ENCODE measurements at regions not wholly inside any gene's neighbourhood (a gene's known extent, or its start where the extent isn't known, plus 50 kb on each side); places are given as distances from the start of the nearest gene placed in this dataset.
"Not testable (repeated sequence)": the region's sequence is repeated elsewhere in the genome, so short reads cannot be mapped to it uniquely, and the experiment has no call there.

DNA sequence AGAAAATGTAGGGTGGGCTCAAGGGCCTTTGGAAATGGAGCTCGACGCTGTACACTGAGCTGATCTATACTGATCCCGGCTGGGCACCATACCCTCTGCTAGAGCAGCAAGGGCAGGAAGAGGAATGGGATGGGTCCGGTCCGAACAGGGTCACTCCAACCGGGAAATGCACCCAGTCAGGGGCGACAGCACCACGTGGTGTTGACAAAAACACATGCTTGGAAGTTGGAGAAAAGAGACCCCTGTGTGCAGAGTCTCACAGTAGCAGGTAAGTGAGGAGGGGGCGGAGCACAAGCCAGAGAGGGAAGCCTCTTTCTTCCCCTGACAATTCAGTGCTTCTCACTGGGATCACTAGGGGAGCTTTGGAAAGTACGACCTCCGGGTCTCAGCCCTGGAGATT is 84.1 kb upstream of the ASB18 start:
- DNase-seq (ENCODE audit: low read depth) = no peak

DNA sequence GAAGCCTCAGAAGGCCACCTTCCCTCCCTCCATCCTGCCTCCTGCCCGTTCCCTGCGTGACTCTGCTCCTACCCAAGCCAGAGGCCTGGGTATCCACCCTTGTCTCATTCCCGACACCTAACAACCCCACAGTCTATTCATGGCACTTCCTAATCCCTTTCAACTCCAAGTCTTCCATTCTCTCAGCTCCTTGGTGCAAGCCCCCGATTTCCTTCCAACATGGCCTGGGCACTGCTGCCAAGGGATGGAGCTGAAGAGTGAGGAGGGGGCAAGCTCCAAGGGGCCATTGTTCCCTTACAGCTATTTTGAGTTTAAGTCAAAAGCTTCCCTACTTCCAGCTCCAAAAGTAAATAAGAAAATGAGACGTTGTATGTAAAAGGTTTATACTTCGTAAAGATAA is 84.8 kb upstream of the ASB18 start:
- no peak for DNase-seq (ENCODE audit: low read depth)

DNA sequence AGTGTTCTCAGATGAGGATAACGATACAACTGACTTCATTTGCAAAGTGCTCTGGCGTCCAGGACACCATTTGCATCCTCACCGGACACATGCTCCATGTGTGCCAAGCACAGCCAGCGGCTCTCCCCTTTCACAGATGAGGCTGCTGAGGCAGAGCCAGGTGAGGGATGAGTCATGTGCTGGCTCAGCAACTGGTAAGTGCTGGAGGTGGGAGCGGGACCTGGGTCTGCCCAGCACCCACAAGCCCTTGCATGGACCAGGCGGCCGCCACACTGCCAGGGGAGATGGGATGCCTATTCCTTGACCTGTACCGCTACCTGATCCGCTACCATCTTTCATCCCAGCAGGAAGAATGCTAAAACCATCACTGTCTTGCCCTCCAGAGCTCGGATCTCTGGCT is 86.2 kb upstream of the ASB18 start:
- DNase-seq (ENCODE audit: low read depth) = no peak

DNA sequence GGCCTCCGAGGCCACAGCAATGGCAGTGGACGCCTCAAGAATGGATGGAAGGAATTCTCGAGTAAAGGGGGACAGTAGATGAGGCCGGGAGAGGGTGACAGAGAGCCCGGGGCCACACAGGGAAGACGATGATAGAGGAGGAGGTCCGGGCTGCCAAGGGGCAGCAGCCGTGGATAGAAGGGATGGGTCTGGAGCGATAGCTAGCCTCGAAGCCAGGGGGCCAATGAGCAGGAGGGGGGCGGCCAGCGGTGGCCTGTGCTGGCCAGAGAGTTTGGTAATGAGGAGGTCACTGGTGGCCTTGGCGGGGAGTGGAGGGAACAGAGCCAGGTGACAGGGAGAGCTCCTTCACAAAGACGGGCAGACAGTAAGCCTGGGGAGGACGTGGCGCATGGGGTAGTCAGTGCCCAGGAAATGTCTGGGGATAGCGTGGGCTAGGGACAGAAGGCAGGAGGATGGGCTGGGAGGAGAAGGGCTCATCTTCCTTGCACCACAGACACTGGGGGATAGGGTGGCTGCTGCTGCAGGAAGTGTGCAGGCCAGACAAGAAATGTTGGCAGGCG is 87.8 kb upstream of the ASB18 start:
- no peak for DNase-seq (ENCODE audit: low read depth)

DNA sequence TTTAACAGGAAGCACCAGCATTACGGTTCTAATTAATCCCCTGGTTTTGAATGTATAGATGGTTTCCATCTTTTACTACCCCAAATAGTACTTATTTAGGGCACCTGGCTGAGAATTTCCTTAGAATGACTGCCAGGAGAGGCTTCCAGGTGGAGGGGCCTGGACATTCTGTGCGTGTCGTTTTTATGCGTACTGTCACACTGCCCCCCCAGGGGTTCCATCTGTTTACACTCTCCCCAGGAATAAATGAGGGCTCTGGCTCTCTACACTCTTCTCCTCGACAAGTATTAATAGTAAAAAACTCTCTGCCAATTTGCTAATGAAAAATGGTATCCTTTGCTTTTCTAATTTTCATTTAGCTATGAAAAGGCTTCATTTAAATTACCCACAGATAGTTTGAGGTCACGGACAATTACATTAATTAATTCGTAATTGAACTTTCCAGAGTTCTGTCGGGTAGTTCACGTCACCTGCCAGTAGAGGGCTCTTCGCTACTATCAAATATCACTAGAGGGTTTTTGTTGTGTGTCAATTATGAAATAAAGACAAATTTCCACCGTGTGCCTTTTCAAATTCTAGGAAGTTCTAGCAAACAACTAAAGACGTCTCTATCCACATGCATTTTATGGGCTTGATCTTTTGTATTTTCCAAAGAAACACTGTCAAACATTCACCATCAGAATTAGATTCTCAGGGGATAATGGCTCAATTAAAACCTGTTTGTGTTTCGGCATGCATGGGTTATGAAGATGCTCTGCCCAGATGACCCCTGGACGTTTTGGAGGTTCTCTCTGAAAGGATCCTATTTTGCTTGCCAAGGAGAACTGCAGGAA is 88.8 kb upstream of the ASB18 start:
- peak; percentile 27 for DNase-seq (ENCODE audit: low read depth)

DNA sequence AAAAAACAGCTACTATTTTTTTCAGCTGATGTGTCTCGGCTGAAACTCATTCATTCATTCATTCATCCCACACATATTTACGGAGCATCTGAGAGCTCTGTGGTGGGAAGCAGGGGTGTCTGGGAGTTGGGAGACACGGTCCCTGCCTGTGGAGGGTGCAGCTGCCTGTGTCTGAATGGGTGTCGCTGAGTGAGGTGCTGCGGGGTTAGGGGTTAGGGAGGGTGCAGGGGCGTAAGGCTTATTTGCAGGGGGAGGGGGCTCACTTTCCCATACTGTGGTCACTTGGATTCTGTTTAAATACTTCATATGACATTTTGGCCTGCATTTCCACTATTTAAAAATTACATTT is 89.4 kb upstream of the ASB18 start:
- DNase-seq (ENCODE audit: low read depth) = no peak

DNA sequence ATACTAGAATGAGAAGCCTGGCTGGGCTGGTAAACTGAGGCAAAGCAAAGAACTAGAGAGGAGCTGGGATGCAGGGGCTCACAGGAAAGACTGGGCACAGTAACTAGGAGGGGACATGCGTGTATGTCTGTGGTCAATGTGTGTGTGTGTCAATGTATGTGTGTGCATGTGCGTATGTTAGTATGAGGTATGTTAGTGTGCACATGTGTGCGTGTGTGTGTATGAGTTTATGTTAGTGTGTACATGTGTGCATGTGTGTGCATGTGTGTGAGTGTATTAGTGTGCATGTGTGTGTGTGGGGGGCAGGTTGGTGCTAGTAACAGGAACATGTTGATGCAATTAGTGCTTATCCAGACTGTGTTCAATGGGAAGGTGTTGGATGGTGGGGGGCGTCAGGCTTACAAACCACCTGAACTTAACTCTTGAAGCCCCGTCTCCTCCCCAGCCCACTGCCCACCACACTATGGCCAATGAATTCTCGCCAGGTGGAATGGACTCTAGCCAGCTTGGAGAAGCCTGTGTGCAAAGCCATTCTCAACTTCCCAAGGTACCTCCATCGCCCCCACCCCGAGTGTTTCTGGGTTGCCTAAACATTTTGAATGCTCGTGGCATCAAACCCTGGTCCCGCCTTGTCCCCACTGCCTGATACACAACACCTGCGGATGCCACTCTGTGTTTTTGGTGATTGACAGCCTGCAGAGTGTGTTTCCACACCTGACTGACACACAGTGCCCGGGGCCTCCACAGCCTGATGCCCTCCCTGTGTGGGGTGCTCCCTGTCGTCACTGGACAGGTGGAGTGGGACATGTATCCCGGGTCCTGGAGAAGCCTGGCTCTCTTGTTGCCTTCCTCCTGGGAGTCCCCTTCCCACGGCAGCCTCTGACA is 90.1 kb upstream of the ASB18 start:
- no peak for DNase-seq (ENCODE audit: low read depth)

DNA sequence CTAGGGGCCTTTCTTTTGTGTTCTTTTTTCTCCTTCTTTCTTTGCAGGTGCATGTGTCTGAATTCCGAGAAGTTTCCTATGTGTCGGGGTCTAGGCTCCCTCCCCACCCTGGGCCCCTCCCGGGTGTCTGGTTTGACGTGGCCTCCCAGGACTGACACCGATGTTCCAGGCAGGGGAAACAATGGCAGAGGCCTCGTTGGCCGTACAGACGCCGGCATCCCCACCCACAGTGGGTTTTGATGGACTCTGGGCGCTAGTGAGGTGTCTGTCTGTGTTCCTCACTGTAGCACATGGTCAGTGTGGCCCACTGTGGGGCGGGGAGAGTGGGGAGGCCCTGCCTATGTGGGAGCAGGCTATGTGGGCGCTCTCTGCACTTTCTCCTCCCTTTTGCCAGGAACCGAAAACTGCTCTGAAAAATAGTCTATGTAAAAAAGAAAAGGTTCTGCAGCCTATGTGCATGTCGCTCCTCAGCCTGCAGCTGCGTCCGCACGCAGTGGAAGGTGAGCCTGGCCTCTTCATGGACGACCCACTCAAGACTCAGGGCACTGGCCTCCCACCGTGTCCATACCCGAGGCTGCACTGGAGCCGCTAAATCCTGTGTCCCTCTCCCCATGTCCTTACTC is 90.9 kb upstream of the ASB18 start:
- no peak for DNase-seq (ENCODE audit: low read depth)

DNA sequence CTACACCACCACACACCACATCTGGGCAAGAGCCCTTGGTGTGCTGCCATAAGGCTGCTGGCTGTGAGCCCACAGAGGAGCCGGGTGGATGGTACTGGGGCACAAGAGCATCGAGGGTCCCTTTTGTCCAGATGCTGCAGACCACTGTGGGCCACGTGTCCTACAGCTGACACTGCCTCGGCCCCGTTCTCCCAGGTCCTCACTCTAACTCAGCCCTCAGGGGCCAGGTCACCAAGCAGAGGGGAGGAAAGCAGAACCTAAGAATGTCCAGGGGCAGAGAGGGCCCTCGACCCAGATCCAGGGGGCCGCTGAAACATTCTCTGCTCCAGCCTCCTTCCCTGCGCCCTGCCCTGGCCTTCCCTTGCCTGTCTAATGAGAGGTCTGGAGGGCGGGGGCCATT is 91.7 kb upstream of the ASB18 start:
- DNase-seq (ENCODE audit: low read depth) = no peak

DNA sequence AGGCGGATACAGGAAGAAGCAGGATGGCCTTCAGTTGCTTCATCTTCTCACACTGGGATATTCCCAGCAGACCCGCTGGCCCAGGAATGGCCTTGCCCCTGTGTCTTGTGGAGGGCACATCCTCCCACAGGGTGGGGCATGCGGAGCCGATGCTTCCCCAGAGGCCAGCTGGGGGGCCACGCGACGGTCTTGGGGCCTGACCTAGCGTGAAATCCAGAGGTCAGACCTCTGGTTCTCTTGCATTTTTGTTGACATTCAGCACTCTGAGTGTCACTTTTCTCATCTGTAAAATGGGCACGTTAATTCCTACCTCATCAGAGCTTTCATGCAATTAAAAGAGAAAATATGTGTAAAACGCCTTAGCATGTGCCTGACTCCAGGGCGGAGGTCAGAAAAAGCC is 92.1 kb upstream of the ASB18 start:
- not testable (repeated sequence) for DNase-seq (ENCODE audit: low read depth)

DNA sequence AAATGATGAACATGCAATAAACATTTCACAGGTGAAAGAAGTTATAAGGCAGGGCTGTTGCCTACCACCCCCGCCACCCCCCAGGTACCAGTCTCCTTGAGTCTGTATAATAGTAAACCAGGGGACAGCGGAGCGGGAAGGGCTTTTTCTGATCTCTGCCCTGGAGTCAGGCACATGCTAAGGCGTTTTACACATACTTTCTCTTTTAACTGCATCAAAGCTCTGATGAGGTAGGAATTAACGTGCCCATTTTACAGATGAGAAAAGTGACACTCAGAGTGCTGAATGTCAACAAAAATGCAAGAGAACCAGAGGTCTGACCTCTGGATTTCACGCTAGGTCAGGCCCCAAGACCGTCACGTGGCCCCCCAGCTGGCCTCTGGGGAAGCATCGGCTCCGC is 94.3 kb upstream of the ASB18 start:
- not testable (repeated sequence) for DNase-seq (ENCODE audit: low read depth)

DNA sequence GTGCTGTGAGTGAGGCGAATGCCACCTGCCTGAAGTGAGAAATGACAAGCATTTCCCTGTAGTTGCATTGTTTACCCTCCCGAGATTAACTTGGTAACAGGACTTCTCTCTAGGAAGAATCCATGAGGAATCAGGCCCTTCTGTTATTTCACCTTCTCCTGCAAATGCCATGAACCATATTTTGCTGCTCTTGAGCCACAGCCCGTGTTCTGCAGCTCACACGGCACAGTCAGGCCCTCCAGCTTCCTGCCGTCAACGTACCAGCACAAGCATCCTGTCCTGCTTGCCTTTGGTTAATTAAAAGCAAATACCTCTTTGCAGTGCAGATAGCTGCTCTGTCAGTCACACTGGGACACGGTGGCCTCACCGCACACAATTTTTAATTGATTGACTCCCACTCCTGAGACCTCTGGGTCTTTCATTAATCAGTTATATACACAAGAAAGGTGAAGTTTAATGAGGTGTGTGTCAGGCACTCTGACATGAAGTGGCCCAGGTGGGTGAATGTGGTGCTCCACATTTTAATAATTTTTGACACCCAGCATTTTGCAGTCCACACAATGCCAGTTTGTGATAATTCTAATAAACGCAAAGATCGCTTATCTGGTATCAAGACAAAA is 95.3 kb upstream of the ASB18 start:
- no peak for DNase-seq (ENCODE audit: low read depth)

DNA sequence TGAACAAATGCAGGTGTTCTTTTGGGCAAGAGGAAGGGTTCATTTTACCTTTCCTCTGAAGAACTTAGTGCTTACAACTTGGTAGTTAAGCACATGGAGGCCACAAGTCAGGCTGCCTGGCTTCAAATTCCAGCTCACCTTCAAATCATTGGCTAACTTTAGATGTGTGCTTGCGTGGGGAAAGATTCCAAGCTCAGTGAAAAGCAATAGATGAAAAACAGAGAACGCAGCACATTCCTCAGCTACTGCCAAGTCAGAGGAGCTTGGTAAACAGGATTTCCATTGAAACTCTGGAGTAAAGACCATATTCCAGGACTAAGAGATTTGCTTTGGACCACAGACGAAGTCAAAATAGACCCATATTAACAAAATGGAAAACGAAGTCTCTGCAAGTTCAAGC is 96.3 kb upstream of the ASB18 start:
- DNase-seq (ENCODE audit: low read depth) = peak; percentile 42

DNA sequence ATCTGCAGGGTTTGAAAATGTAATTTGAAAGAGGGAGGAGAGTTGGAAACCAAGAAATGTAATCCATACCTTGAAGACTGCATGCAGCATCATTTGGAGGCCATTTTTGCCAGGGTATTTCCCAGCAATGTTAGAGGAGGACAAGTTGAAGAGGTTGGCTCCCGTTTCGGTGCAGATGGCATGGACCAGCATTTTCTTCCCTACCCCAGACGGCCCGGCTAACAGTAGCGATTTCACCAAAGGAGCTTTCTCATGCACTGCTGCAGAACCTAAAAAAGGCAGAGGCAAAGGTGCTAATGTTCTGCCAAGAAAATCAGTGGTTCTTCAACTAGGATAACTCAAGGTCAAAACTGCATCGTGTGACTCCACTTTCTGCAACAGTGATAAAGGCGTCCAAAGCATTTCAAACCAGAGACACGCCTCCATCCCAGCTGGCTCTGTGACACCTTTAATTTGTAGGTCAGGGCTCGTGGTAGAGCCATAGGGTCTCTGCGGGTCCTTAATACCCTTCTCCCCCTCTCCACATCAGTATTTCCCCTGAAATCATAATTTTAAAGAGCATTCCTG is 99.6 kb upstream of the ASB18 start:
- DNase-seq (ENCODE audit: low read depth) = no peak

DNA sequence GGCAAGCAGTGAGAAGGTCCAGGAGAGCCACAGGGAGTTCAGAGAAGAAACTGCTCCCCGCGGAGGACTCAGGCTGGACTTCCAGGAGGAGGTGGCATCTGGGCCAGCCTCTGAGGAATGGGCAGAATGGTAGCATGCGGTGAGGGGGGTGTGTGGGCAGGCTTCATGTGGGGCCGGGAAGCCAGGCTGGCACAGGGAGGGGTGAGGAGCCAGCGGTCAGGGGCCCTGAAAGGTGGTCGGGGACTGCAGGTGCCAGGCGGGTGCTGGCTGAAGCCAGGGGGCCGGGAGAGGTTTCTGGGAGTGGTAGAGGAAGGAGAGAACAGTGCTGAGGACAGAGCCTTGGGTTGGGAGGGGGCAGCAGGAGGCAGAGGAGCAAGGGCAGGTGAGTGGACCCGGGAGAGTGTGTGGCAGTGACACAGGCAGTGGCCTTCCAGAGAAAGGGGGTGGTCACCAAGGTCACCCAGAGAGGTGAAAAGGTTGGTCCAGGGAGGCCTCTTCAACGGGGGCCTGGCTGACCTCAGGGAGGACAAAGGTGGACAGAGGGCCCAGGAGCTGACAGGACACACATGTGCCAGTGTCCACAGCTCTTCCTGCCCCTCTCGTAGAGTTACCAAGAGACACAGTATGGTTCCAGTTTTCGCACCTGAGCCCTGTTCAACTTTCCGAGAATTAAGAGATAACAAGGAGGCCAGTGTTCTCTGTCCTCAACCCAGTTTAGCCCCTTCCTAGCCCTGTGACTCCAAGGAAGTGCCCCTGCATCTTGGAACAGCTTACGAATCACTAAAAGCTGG is 101.2 kb upstream of the ASB18 start:
- no peak for DNase-seq (ENCODE audit: low read depth)

DNA sequence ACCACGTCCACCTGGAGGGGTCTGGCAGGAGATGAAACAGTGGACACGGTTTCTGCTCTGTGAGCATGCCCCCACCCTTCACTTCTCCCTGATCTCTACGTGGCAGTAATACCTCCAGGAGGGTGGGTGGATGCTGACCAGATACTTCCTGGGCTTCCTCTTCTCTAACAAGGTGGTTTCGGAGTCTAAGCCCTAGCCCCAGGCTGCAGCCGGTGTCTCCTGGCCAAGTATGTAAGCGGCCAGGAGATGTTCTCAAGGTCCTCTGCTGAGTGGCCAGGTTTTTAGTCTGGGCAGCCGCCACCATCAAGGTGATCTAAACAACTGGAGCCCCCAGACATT is 101.8 kb upstream of the ASB18 start:
- no peak for DNase-seq (ENCODE audit: low read depth)

DNA sequence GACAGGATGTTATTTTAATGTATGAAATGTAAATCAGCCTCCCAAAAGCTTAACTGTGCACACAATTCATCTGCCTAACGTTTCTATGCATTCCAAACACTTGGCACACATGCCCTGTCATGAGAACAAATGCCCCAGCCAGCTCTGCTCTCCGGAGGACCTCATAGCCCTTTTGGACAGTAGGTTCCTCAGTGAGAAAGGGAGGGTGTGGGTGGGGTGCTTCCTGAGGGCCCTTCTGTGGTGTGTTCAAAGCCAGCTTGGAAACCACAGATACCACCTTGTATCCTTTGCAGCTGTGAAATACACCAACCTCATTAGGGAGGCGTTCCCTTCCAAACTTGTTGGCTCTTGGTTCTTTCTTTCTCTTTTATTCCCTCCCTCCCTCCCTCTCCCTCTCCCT is 102.2 kb upstream of the ASB18 start:
- no peak for DNase-seq (ENCODE audit: low read depth)

DNA sequence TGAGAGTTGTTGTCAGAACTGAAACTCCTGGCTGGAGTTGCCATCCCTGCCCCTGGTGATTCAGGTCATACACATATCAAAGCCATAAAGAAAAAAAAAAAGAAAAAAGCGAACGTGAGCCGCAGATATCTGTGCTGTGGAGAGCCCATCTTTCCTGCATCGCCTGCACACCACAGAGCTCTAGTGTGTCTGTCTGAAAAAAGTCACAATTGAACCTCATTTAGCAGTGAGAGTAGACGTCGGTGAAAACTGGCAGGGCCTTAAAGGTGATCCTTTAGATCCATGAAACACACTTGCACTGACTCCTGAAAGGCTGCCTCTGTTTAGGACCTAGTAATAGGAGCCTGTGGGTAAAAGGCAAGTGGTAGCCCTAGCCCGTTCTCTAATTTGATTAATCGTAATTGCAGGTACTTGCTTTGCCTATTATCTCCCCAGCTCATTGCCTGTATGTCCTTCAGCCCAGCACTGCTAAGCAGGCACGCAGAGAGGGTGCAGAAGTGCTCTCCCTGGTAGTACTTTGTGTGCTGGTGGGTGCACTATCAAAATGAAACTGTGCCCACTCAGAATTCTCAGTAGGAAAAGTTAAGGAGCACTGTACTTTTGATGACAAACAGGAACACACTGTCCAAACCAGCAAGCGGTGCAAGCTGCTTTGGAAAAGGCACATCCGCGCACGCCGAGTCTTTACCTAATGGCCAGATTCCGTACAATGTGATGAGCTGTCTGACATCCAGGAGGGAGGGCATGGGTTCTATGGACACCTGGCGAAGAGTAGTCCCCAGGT is 103.5 kb upstream of the ASB18 start:
- DNase-seq (ENCODE audit: low read depth) = no peak

DNA sequence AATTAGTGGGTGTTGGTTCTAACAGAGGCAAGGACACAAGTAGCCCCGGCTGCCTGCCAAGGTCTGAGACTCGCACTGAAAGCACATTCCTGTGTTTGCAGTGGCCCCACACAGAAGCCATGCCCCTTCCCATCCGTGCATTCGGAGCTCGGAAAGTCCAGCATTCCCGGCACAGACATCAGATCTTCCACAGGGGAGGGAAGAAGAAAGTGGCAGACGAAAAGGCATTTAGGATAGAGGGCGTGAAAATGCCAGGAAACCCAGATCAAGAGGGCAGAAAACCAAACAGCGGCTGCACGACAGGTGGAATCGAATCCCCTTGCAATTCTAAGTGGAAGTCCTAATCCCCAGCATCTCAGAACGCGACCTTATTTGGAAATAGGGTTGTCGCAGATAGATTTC is 105.5 kb upstream of the ASB18 start:
- DNase-seq (ENCODE audit: low read depth) = no peak

DNA sequence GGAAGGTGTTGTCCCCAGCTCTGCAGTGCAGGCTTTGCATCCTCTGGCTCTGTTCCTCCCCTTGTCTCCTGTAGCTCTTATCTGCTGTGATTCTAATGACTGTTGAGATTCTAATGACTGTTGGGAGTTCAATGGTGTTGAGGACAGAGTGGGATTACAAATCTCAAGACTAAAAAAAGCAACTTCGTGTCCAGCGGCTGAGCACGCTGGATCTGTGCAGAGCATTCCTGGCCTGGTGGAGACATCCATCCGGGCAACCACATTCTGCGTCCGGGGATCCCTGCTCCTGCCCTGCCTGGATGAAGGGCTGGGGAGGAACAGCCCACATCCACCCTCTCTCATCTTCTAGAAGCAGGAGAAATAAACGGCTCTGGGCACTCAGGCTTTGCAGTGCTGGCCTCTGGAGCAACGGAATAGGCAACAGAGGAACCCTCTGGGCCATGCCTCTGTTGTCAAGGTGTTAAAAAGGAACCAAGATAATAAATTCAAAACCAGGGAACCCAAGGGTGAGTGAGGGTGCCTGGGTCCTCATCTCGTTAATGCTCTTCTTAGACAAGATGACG is 106.7 kb upstream of the ASB18 start:
- no peak for DNase-seq (ENCODE audit: low read depth)
